ENCODE measurements at regions not wholly inside any gene's neighbourhood (a gene's known extent, or its start where the extent isn't known, plus 50 kb on each side); places are given as distances from the start of the nearest gene placed in this dataset.

DNA sequence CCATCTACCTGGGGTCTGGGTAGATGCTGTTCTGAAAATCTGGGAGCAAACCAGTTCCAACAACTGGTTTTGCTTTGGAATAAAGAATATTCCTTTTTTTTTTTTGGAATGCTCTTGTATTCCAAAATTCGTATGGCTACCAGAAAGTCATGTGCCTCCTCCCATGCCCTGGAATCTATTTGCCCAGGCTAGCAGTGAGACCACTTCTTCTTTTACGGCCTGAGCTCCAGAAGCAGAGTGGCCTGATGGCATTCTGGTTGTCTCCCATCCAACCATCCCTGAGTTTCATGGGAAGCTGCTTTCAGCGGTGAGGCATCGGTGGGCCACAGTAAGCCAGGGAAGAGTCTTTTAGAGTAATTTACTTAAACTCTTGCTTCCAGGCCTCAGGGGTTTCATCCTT is 113.4 kb upstream of the RAB4A start:
- TF ChIP-seq, protein P1, sequence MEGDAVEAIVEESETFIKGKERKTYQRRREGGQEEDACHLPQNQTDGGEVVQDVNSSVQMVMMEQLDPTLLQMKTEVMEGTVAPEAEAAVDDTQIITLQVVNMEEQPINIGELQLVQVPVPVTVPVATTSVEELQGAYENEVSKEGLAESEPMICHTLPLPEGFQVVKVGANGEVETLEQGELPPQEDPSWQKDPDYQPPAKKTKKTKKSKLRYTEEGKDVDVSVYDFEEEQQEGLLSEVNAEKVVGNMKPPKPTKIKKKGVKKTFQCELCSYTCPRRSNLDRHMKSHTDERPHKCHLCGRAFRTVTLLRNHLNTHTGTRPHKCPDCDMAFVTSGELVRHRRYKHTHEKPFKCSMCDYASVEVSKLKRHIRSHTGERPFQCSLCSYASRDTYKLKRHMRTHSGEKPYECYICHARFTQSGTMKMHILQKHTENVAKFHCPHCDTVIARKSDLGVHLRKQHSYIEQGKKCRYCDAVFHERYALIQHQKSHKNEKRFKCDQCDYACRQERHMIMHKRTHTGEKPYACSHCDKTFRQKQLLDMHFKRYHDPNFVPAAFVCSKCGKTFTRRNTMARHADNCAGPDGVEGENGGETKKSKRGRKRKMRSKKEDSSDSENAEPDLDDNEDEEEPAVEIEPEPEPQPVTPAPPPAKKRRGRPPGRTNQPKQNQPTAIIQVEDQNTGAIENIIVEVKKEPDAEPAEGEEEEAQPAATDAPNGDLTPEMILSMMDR (IDR thresholded peaks at IDR 0.05): no peak
- TF ChIP-seq POLR2A (IDR thresholded peaks at IDR 0.05): no peak
